Ascending aorta (tissue), 2 donors: ENCODE measurements at regions not wholly inside any gene's neighbourhood (a gene's known extent, or its start where the extent isn't known, plus 50 kb on each side); places are given as distances from the start of the nearest gene placed in this dataset.

ENCODE experiments used
- DNase-seq, 2 donors: peaks; one replicate each; pipeline ENCODE4 v3.0.0-alpha.2; 2019; ENCODE audit warnings: low spot score in 2 of 2
- H3K27ac ChIP-seq, 2 donors: fragments of 200-600 bp; sonication (generic); one replicate each; pipeline ENCODE4 v1.5.1; 2016 to 2017; ENCODE audit warnings: mild to moderate bottlenecking in 1 of 2
- H3K27me3 ChIP-seq: fragments of 200-600 bp; sonication (generic); one replicate; pipeline ENCODE4 v1.5.1; 2017
- H3K36me3 ChIP-seq, 2 donors: fragments of 200-600 bp; sonication (generic); one replicate each; pipeline ENCODE4 v1.5.1; 2016
- H3K4me1 ChIP-seq, 2 donors: fragments of 200-600 bp; sonication (generic); one replicate each; pipeline ENCODE4 v1.5.1; 2016 to 2017; ENCODE audit warnings: mild to moderate bottlenecking in 1 of 2
- H3K4me3 ChIP-seq, 2 donors: fragments of 200-600 bp; sonication (generic); one replicate each; pipeline ENCODE4 v1.5.1; 2016 to 2017; ENCODE audit warnings: mild to moderate bottlenecking in 1 of 2
- H3K9me3 ChIP-seq, 2 donors: fragments of 200-600 bp; sonication (generic); one replicate each; pipeline ENCODE4 v1.5.1; 2016
- CTCF ChIP-seq, 3 experiments: fragments of 200-600 bp in 2 of 3; fragments of 450-650 bp in 1 of 3; sonication (generic) in 2 of 3; IDR thresholded peaks; one replicate each; pipeline ENCODE4 v1.5.1; 2016 to 2019; ENCODE audit warnings: antibody characterized with exemption in 3 of 3, mild to moderate bottlenecking in 1 of 3, moderate library complexity in 1 of 3
- intact Hi-C: fragments of 100-400 bp; cut with DNase I; formaldehyde crosslinking; loops from one replicate; pipeline ENCODE4 v1.15.1; 2023

GRCh38 chr12:64992116-64992515, 129.0 kb downstream of the WIF1 start:
- H3K27ac ChIP-seq, result no peak overlapping the region
- H3K27me3 ChIP-seq, result no peaks in the 10 kb centered on the region
- no peaks in the 10 kb centered on the region for H3K9me3 ChIP-seq
- H3K4me3 ChIP-seq, result no peak overlapping the region
- H3K36me3 ChIP-seq, result no peaks in the 10 kb centered on the region
- no peak for DNase-seq
- no peaks in the 10 kb centered on the region for H3K4me1 ChIP-seq
- intact Hi-C loops, result no loop called here
- TF ChIP-seq CTCF (IDR thresholded peaks at IDR 0.05), result no peak

DNA sequence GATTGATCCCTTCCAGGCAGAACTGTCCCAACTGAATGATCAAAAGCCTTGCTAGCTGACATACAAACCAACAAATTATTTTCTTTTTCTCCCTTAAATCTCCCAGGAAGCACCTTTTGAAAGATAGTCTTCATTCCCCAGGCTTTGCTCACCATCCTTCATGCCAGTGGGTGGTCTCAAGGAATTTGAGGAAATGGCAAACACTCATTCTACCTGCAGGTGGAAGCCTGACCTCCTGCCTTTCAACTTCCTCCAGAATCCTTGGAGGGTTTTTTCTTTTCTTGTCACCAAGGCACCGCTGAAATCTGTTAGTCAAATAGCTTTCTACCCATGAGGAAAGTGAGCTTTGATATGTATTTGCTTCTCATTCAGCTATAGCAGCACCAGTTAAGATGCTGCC, 128.5 kb downstream of the WIF1 start:
- Histone ChIP-seq H3K4me1 (no peaks in the 10 kb centered on the region), H3K36me3 (no peaks in the 10 kb centered on the region), H3K9me3 (no peaks in the 10 kb centered on the region), H3K27ac (no peak overlapping the region), H3K27me3 (no peaks in the 10 kb centered on the region), H3K4me3 (no peak overlapping the region)
- intact Hi-C loops, result no loop called here
- TF ChIP-seq CTCF (IDR thresholded peaks at IDR 0.05), result no peak
- DNase-seq, result no peak

DNA sequence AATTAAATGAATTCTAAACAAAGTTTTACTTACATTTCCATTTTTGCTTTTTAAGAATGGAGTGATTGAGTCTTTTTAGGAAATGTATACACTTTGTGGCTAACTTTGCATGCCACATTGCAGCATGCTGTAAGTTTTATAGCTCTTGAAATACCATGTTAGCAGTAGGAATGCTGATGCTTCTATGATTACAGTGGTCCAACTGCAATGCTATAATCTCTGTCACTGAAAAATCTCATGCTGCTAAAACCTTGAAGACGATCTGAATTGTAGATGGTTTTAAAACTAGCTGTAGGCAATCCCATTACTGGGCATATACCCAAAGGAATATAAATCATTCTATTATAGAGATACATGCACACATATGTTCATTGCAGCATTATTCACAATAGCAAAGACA, 127.6 kb downstream of the WIF1 start:
- H3K9me3 ChIP-seq, result no peaks in the 10 kb centered on the region
- no peak overlapping the region for H3K27ac ChIP-seq
- no peaks in the 10 kb centered on the region for H3K4me1 ChIP-seq
- no peak for DNase-seq
- intact Hi-C loops, result no loop called here
- no peak overlapping the region for H3K4me3 ChIP-seq
- no peaks in the 10 kb centered on the region for H3K27me3 ChIP-seq
- no peaks in the 10 kb centered on the region for H3K36me3 ChIP-seq
- TF ChIP-seq CTCF (IDR thresholded peaks at IDR 0.05), result no peak

DNA sequence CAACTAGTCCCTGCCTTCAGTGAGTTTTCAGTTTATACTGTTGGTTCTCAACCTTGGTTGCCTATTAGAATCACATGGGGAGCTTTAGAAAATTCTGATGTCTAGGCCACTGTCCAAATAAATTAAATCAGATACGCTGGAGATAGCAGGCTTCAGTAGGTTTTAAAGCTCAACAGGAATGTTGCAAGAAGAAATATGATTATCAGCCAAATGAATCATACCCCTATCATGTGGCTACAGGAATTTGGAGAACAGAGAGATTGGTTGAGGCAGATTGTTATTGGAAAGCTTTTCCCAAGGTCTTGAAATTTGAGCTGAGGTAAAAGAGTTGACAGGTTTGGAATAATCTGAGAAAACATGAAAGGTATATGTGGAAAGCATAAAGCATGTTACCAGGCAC, 125.3 kb downstream of the WIF1 start:
- no peak for TF ChIP-seq CTCF (IDR thresholded peaks at IDR 0.05)
- Histone ChIP-seq H3K27me3 (no peaks in the 10 kb centered on the region), H3K36me3 (no peaks in the 10 kb centered on the region), H3K4me1 (peaks cover 0 to 3% of the 10 kb centered on the region in 2 donors), H3K9me3 (no peaks in the 10 kb centered on the region), H3K4me3 (no peak overlapping the region), H3K27ac (no peak overlapping the region)
- no peak for DNase-seq
- intact Hi-C loops, result no loop called here

DNA sequence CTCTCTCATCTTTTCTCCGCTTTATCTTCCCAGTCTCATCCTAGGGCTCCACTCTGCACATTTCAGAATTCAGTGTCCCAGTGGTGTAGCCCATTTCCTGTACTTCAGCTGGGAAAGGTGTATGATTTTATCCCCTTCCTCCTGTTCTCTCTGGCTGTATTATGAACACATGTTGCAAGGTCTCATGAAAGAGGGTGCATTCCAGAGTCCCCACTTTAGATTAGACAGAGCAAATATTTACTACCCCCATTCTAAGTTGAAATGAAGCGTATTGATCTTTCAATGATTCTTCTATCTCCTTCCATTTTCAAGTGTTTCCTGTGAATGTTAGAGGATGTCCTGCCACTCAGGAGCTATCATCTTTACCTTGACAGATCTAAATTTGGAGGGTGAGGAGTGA, 123.2 kb downstream of the WIF1 start:
- Histone ChIP-seq H3K4me1 (peaks cover 0 to 3% of the 10 kb centered on the region in 2 donors), H3K9me3 (no peaks in the 10 kb centered on the region)

More for the DNA sequence above, 123.2 kb downstream of the WIF1 start:
- no peak for DNase-seq
- Histone ChIP-seq H3K4me3 (no peak overlapping the region), H3K27me3 (no peaks in the 10 kb centered on the region), H3K27ac (peak overlapping the region in 1 of 2 donors; percentile 4), H3K36me3 (no peaks in the 10 kb centered on the region)
- intact Hi-C loops, result no loop called here
- no peak for TF ChIP-seq CTCF (IDR thresholded peaks at IDR 0.05)
